GM18873 (cell line): ENCODE measurements at regions not wholly inside any gene's neighbourhood (a gene's known extent, or its start where the extent isn't known, plus 50 kb on each side); places are given as distances from the start of the nearest gene placed in this dataset.
"Not testable (repeated sequence)": the region's sequence is repeated elsewhere in the genome, so short reads cannot be mapped to it uniquely, and the experiment has no call there.

Experiments
- ATAC-seq: cut with Tn5 transposase; IDR thresholded peaks from one replicate; pipeline ENCODE4 v1.9.1; 2021; ENCODE audit warnings: mild to moderate bottlenecking, moderate library complexity, moderate number of reproducible peaks; ENCODE audit not compliant: unreplicated experiment, low FRiP score

GRCh38 chr3:5581743-5582142, 394.2 kb downstream of the EDEM1 start:
- no peak for ATAC-seq

- ATAC-seq = no peak
Measured at GRCh38 chr3:5583920-5584319, 396.4 kb downstream of the EDEM1 start.

GRCh38 chr3:5585085-5585484, 397.6 kb downstream of the EDEM1 start:
- ATAC-seq = no peak

- no peak for ATAC-seq
Measured at GRCh38 chr3:5606884-5607472, 419.5 kb downstream of the EDEM1 start.

GRCh38 chr3:5607581-5607980, 420.1 kb downstream of the EDEM1 start:
- ATAC-seq = no peak

- not testable (repeated sequence) for ATAC-seq
Measured at GRCh38 chr3:5608971-5609370, 421.5 kb downstream of the EDEM1 start.

GRCh38 chr3:5613599-5613998, 426.1 kb downstream of the EDEM1 start:
- no peak for ATAC-seq

- no peak for ATAC-seq
Measured at GRCh38 chr3:5616873-5617272, 429.4 kb downstream of the EDEM1 start.

- ATAC-seq = no peak
Measured at GRCh38 chr3:5618170-5618569, 430.7 kb downstream of the EDEM1 start.

GRCh38 chr3:5630406-5630805, 442.9 kb downstream of the EDEM1 start:
- ATAC-seq = no peak

- no peak for ATAC-seq
Measured at GRCh38 chr3:5633960-5634359, 446.5 kb downstream of the EDEM1 start.

GRCh38 chr3:5634411-5634810, 446.9 kb downstream of the EDEM1 start:
- ATAC-seq = no peak

- no peak for ATAC-seq
Measured at GRCh38 chr3:5635746-5636145, 448.2 kb downstream of the EDEM1 start.

- no peak for ATAC-seq
Measured at GRCh38 chr3:5638550-5638949, 451.0 kb downstream of the EDEM1 start.

GRCh38 chr3:5644773-5645670, 457.5 kb downstream of the EDEM1 start:
- ATAC-seq = no peak

- ATAC-seq = no peak
Measured at GRCh38 chr3:5645692-5646410, 458.3 kb downstream of the EDEM1 start.

- no peak for ATAC-seq
Measured at GRCh38 chr3:5650303-5650702, 462.8 kb downstream of the EDEM1 start.

GRCh38 chr3:5651351-5651750, 463.8 kb downstream of the EDEM1 start:
- ATAC-seq = no peak

GRCh38 chr3:5653426-5654143, 466.1 kb downstream of the EDEM1 start:
- ATAC-seq = no peak

- no peak for ATAC-seq
Measured at GRCh38 chr3:5657106-5657505, 469.6 kb downstream of the EDEM1 start.

GRCh38 chr3:5663601-5664000, 476.1 kb downstream of the EDEM1 start:
- no peak for ATAC-seq
